HK-2 (cell line): ENCODE measurements at regions not wholly inside any gene's neighbourhood (a gene's known extent, or its start where the extent isn't known, plus 50 kb on each side); places are given as distances from the start of the nearest gene placed in this dataset.
"Not testable (repeated sequence)": the region's sequence is repeated elsewhere in the genome, so short reads cannot be mapped to it uniquely, and the experiment has no call there.

ENCODE experiments used
- DNase-seq: peaks from one replicate; pipeline ENCODE4 v3.0.0-alpha.2; 2018; ENCODE audit not compliant: unreplicated experiment

- not testable (repeated sequence) for DNase-seq
Measured at GRCh38 chr2:82326180-82326767, 2021.7 kb upstream of the LRRTM1 start.

- no peak for DNase-seq
Measured at GRCh38 chr2:82320296-82320695, 2015.7 kb upstream of the LRRTM1 start.

- DNase-seq = no peak
Measured at GRCh38 chr2:82317012-82317411, 2012.5 kb upstream of the LRRTM1 start.

- no peak for DNase-seq
Measured at GRCh38 chr2:82316586-82316985, 2012.0 kb upstream of the LRRTM1 start.

- DNase-seq = no peak
Measured at GRCh38 chr2:82314836-82315472, 2010.4 kb upstream of the LRRTM1 start.

- DNase-seq = no peak
Measured at GRCh38 chr2:82307511-82307910, 2003.0 kb upstream of the LRRTM1 start.

GRCh38 chr2:82301506-82301905 is 1997.0 kb upstream of the LRRTM1 start:
- DNase-seq = no peak

- DNase-seq = no peak
Measured at GRCh38 chr2:82289446-82289845, 1984.9 kb upstream of the LRRTM1 start.

- DNase-seq = no peak
Measured at GRCh38 chr2:82283075-82283474, 1978.5 kb upstream of the LRRTM1 start.

GRCh38 chr2:82282111-82282882 is 1977.7 kb upstream of the LRRTM1 start:
- DNase-seq = no peak

- no peak for DNase-seq
Measured at GRCh38 chr2:82279367-82279766, 1974.8 kb upstream of the LRRTM1 start.

GRCh38 chr2:82278416-82278815 is 1973.9 kb upstream of the LRRTM1 start:
- no peak for DNase-seq

- DNase-seq = no peak
Measured at GRCh38 chr2:82275599-82275998, 1971.0 kb upstream of the LRRTM1 start.

GRCh38 chr2:82268446-82268845 is 1963.9 kb upstream of the LRRTM1 start:
- DNase-seq = no peak

GRCh38 chr2:82260521-82260920 is 1956.0 kb upstream of the LRRTM1 start:
- DNase-seq = no peak

- DNase-seq = no peak
Measured at GRCh38 chr2:82259551-82259950, 1955.0 kb upstream of the LRRTM1 start.

GRCh38 chr2:82257796-82258555 is 1953.4 kb upstream of the LRRTM1 start:
- DNase-seq = no peak

GRCh38 chr2:82256983-82257632 is 1952.6 kb upstream of the LRRTM1 start:
- DNase-seq = no peak

GRCh38 chr2:82256288-82256687 is 1951.7 kb upstream of the LRRTM1 start:
- no peak for DNase-seq

GRCh38 chr2:82254728-82255127 is 1950.2 kb upstream of the LRRTM1 start:
- no peak for DNase-seq

GRCh38 chr2:82246220-82246775 is 1941.7 kb upstream of the LRRTM1 start:
- DNase-seq = no peak

- DNase-seq = no peak
Measured at GRCh38 chr2:82239176-82239575, 1934.6 kb upstream of the LRRTM1 start.
